Astrocyte (in vitro differentiated cells and primary cell): ENCODE measurements at regions not wholly inside any gene's neighbourhood (a gene's known extent, or its start where the extent isn't known, plus 50 kb on each side); places are given as distances from the start of the nearest gene placed in this dataset.
A peak's percentile ranks its signal among the peaks of the same experiment; 100 is the strongest.

Source experiments
- DNase-seq: peaks from one replicate; pipeline ENCODE4 v3.0.0-alpha.2; 2010; ENCODE audit warnings: low read depth
- FAIRE-seq: peaks from 2 replicates; lab custom pipeline; 2011; peaks lifted over from hg19 to GRCh38; lab: Jason Lieb, UNC
- H2AFZ ChIP-seq: 2 replicates; pipeline ENCODE4 v1.6.0; 2012; ENCODE audit warnings: low read depth, low read length, inconsistent platforms
- H3K27ac ChIP-seq: 2 replicates; pipeline ENCODE4 v1.5.1; 2011; ENCODE audit warnings: low read depth, low read length, inconsistent platforms
- H3K27me3 ChIP-seq: 2 replicates; pipeline ENCODE4 v1.6.0; 2011; ENCODE audit warnings: low read length, inconsistent platforms; ENCODE audit not compliant: insufficient read depth
- H3K36me3 ChIP-seq: 2 replicates; pipeline ENCODE4 v1.5.1; 2011; ENCODE audit warnings: low read length, inconsistent platforms; ENCODE audit not compliant: insufficient read depth
- H3K4me1 ChIP-seq: 2 replicates; pipeline ENCODE4 v1.5.1; 2011; ENCODE audit warnings: low read length, inconsistent platforms; ENCODE audit not compliant: insufficient read depth
- H3K4me2 ChIP-seq: 2 replicates; pipeline ENCODE4 v1.6.0; 2012; ENCODE audit warnings: low read length, inconsistent platforms
- H3K4me3 ChIP-seq: 2 replicates; pipeline ENCODE4 v1.5.1; 2011; ENCODE audit warnings: low read depth, mild to moderate bottlenecking, low read length, inconsistent platforms; ENCODE audit not compliant: insufficient read depth
- H3K79me2 ChIP-seq: 2 replicates; pipeline ENCODE4 v1.6.0; 2012; ENCODE audit warnings: mild to moderate bottlenecking, low read length, inconsistent platforms; ENCODE audit not compliant: insufficient read depth
- H3K9ac ChIP-seq: 2 replicates; pipeline ENCODE4 v1.6.0; 2012; ENCODE audit warnings: mild to moderate bottlenecking, low read length, inconsistent platforms
- H3K9me3 ChIP-seq: 2 replicates; pipeline ENCODE4 v1.5.1; 2012; ENCODE audit warnings: low read depth, mild to moderate bottlenecking, low read length, inconsistent platforms; ENCODE audit not compliant: insufficient read depth
- H4K20me1 ChIP-seq: 2 replicates; pipeline ENCODE4 v1.6.0; 2012; ENCODE audit warnings: low read length, inconsistent platforms; ENCODE audit not compliant: insufficient read depth
- H3K27ac Mint-ChIP-seq: one replicate; pipeline ENCODE4 v1.8.0; 2021; ENCODE audit warnings: mild to moderate bottlenecking, mixed read lengths; ENCODE audit not compliant: unreplicated experiment
- H3K27me3 Mint-ChIP-seq: one replicate; pipeline ENCODE4 v1.8.0; 2021; ENCODE audit warnings: low read depth, mixed read lengths; ENCODE audit not compliant: unreplicated experiment
- H3K36me3 Mint-ChIP-seq: one replicate; pipeline ENCODE4 v1.8.0; 2021; ENCODE audit warnings: low read depth, mixed read lengths; ENCODE audit not compliant: unreplicated experiment
- H3K4me1 Mint-ChIP-seq: one replicate; pipeline ENCODE4 v1.8.0; 2021; ENCODE audit warnings: low read depth, mixed read lengths; ENCODE audit not compliant: unreplicated experiment
- H3K4me3 Mint-ChIP-seq: one replicate; pipeline ENCODE4 v1.8.0; 2021; ENCODE audit warnings: mild to moderate bottlenecking, moderate library complexity, mixed read lengths; ENCODE audit not compliant: unreplicated experiment
- H3K9me3 Mint-ChIP-seq: one replicate; pipeline ENCODE4 v1.8.0; 2021; ENCODE audit warnings: mild to moderate bottlenecking, mixed read lengths; ENCODE audit not compliant: unreplicated experiment
- EZH2 ChIP-seq: IDR thresholded peaks from 2 replicates; pipeline ENCODE4 v1.6.1; 2012; ENCODE audit warnings: mild to moderate bottlenecking, low read length, inconsistent platforms; ENCODE audit not compliant: insufficient read depth
- TF ChIP-seq, protein P1 (sequence below): IDR thresholded peaks from 2 replicates; pipeline ENCODE4 v1.5.1; 2011; ENCODE audit warnings: low read depth, mild to moderate bottlenecking, inconsistent platforms, low read length, moderate library complexity; ENCODE audit not compliant: insufficient read depth

- peak overlapping the region; percentile 7 for H3K4me2 ChIP-seq
- peaks cover 15% of the 10 kb centered on the region for H3K4me1 Mint-ChIP-seq
- H3K36me3 Mint-ChIP-seq: peaks cover 11% of the 10 kb centered on the region
- H3K9me3 ChIP-seq: no peaks in the 10 kb centered on the region
- H3K9ac ChIP-seq: peak overlapping the region; percentile 16
- no peak for TF ChIP-seq EZH2
- TF ChIP-seq, protein P1, sequence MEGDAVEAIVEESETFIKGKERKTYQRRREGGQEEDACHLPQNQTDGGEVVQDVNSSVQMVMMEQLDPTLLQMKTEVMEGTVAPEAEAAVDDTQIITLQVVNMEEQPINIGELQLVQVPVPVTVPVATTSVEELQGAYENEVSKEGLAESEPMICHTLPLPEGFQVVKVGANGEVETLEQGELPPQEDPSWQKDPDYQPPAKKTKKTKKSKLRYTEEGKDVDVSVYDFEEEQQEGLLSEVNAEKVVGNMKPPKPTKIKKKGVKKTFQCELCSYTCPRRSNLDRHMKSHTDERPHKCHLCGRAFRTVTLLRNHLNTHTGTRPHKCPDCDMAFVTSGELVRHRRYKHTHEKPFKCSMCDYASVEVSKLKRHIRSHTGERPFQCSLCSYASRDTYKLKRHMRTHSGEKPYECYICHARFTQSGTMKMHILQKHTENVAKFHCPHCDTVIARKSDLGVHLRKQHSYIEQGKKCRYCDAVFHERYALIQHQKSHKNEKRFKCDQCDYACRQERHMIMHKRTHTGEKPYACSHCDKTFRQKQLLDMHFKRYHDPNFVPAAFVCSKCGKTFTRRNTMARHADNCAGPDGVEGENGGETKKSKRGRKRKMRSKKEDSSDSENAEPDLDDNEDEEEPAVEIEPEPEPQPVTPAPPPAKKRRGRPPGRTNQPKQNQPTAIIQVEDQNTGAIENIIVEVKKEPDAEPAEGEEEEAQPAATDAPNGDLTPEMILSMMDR: no peak
- no peak overlapping the region for H3K27ac ChIP-seq
- no peak overlapping the region for H3K4me3 ChIP-seq
- H2AFZ ChIP-seq: no peak overlapping the region
- H3K27me3 ChIP-seq: no peaks in the 10 kb centered on the region
- no peak for DNase-seq
- peaks cover 92% of the 10 kb centered on the region for H4K20me1 ChIP-seq
- peaks cover 88% of the 10 kb centered on the region for H3K79me2 ChIP-seq
- no peaks in the 10 kb centered on the region for H3K27me3 Mint-ChIP-seq
- H3K36me3 ChIP-seq: no peaks in the 10 kb centered on the region
- no peak overlapping the region for H3K4me3 Mint-ChIP-seq
- no peak for FAIRE-seq
- H3K9me3 Mint-ChIP-seq: peaks cover 2% of the 10 kb centered on the region
- no peak overlapping the region for H3K27ac Mint-ChIP-seq
- peaks cover 53% of the 10 kb centered on the region for H3K4me1 ChIP-seq
Observed at GRCh38 chr1:201693890-201694607, 134.9 kb upstream of the IPO9 start.

DNA sequence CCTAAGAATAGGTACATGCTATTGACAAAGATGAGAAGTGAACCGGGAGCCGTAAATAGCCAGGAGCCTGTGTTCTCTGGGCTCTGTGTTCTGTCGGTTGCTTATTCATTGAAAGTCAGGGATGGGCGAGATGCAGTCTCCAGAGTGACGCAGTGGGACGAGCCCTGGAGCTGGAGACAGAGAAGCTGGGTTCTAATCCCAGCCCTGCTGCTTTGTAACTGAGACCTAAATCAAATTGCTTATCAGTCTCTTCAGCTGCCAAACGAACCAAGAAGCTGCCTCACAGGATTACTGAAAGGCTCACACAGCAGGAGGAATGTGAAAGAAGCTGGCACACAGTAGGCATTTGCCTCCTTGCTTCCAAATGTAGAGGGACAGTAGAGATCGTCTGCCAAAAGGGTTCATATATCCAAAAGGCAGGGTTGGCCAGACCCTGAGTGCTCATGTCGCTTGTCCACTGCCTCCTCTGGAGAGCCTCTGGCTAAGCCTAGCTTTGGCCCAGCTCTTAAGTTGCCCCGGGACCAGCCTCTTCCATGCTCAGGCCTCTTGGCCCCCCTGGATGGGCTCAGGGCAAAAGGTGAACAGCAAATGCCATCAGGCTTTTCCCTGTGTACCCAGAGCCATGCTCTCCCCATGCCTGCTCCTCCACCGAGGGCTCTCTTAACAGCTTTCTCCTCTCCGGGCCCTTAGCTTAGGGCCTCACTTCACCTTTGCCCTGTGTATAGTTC lies 134.2 kb upstream of the IPO9 start:
- Histone ChIP-seq H3K36me3 (no peaks in the 10 kb centered on the region), H3K27ac (peak overlapping the region; percentile 84), H3K27me3 (no peaks in the 10 kb centered on the region), H2AFZ (no peak overlapping the region), H3K9me3 (no peaks in the 10 kb centered on the region), H4K20me1 (peaks cover 85% of the 10 kb centered on the region), H3K4me3 (no peak overlapping the region), H3K79me2 (peaks cover 81% of the 10 kb centered on the region), H3K4me1 (peaks cover 53% of the 10 kb centered on the region), H3K9ac (peak overlapping the region; percentile 16), H3K4me2 (peak overlapping the region; percentile 71)
- TF ChIP-seq, protein P1: no peak
- no peak for TF ChIP-seq EZH2
- Mint-ChIP-seq H3K4me1 (peaks cover 15% of the 10 kb centered on the region), H3K36me3 (peaks cover 14% of the 10 kb centered on the region), H3K27ac (no peak overlapping the region), H3K4me3 (no peak overlapping the region), H3K27me3 (no peaks in the 10 kb centered on the region), H3K9me3 (peaks cover 4% of the 10 kb centered on the region)
- DNase-seq (no peak), FAIRE-seq (no peak)
